NCI-H2107 treated with DMSO at 0.1 percent for 48 hours (cell line): ENCODE measurements at regions not wholly inside any gene's neighbourhood (a gene's known extent, or its start where the extent isn't known, plus 50 kb on each side); places are given as distances from the start of the nearest gene placed in this dataset.
A peak's percentile ranks its signal among the peaks of the same experiment; 100 is the strongest.
"Not testable (repeated sequence)": the region's sequence is repeated elsewhere in the genome, so short reads cannot be mapped to it uniquely, and the experiment has no call there.

Source experiments
- DNase-seq: peaks from one replicate; lab custom pipeline; 2025; ENCODE audit not compliant: unreplicated experiment; lab: John Stamatoyannopoulos, UW

DNA sequence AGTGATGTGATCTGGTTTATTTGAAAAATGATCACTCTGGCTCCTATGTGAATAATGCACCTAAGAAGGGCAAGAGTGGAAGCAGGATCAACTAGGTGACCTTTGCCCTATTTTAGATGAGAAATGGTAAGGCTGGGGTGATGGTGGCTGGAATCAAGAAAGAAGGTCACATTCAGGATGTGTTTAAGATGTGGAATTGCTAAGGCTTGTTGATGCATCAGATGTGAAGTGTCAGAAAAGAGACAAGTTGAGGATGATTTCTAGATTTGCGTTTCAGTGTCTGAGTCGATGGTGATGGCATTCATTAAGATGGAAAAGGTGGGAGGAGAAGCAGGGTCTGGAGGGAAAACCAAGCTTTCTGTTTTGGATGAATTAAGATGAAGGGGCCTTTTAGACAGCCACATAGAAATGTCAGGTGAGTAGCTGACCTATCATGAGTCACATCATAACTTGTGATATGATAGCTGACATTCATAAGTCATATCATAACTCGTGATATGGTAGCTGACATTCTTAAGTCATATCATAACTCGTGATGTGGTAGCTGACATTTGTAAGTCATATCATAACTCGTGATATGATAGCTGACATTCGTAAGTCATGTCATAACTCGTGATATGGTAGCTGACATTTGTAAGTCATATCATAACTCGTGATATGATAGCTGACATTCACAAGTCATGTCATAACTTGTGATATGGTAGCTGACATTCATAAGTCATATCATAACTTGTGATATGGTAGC lies 101.2 kb upstream of the SEC11C start:
- no peak for DNase-seq

DNA sequence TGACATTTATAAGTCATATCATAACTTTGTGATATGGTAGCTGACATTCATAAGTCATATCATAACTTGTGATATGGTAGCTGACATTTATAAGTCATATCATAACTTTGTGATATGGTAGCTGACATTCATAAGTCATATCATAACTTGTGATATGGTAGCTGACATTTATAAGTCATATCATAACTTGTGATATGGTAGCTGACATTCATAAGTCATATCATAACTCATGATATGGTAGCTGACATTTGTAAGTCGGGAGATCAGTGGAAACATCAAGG lies 100.7 kb upstream of the SEC11C start:
- not testable (repeated sequence) for DNase-seq

DNA sequence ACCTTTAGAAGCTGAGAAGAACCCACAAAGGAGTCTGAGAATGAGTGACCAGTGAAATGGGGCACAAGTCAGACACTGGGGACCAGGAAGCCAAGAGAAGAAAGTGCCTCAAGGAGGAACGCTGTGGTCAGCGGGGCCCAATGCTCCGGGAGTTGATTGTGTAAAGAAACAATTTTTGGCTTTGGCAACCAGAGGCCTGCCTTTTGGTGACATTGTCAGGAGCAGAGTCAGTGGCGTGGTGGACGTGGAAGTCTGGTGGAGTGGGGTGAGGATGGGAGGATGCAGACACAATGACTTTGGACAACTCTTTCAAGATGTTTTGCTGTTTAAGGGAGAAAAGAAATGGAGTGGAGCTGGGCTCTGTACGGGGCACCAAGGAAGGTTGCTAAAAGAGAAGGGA lies 100.2 kb upstream of the SEC11C start:
- no peak for DNase-seq

GRCh38 chr18:59040770-59041148 lies 98.9 kb upstream of the SEC11C start:
- DNase-seq = no peak

- no peak for DNase-seq
Measured at GRCh38 chr18:59041296-59041695, 98.4 kb upstream of the SEC11C start.

- DNase-seq = no peak
Measured at GRCh38 chr18:59041819-59042815, 97.6 kb upstream of the SEC11C start.

DNA sequence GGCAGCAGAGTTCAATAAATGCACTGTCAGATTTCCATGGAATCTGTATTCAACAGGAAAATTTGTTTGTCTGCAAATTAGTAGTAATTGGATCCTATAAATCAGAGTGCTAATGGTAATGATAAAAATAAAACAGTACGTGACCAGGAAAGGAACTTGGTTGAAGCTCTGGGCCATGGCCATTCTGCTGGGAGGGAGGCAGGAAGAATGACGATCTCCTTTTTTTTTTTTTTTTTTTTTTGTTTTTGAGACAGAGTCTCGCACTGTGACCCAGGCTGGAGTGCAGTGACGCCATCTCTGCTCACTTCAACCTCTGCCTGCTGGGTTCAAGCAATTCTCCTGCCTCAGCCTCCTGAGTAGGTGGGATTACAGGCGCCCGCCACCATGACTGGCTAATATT lies 94.8 kb upstream of the SEC11C start:
- no peak for DNase-seq

DNA sequence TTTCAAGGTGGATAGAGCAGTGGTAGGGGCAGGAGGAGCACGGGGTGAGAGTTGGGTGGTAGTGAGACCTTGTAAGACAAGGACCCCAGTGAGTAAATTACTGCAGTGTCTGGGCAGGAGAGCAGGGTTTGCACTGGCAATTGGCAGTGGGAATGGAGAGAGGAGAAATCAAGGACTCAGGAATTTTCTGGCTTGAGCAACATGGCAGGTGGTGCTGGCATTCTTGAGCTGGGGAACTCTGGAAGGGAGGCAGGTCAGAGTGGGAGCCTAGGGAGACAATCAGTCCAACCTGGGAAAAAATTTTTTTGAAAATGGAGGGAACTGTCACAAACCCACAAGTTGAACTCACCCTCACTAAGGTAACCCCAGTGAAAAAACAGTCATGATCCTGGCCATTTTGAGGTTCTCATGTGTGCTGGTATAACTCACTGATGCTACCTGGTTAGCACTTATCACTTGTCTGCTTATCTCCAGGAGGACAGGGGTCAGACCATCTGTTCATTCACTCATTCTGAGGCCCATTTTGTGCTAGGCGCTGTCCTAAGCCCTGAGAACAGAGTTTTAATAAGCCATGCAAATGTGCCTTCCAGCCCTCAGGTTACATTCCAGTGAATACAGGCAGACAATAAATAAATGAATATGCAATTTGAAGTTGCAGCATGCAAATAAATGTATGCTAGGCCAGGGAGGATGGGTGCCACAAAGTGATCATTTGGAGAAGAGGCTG lies 92.2 kb upstream of the SEC11C start:
- no peak for DNase-seq

DNA sequence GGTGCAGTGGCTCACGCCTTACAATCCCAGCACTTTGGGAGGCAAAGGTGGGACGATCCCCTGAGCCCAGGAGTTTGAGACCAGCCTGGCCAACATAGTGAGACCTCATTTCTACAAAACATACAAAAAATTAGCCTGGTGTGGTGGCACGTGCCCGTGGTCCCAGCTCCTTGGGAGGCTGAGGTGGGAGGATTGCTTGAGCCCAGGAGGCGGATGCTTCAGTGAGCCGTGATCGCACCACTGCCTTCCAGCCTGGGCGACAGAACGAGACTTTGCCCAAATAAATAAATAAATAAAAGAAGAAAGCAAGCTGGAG lies 91.7 kb upstream of the SEC11C start:
- no peak for DNase-seq

GRCh38 chr18:59048378-59048777 lies 91.3 kb upstream of the SEC11C start:
- DNase-seq = no peak

- no peak for DNase-seq
Measured at GRCh38 chr18:59049721-59050660, 89.7 kb upstream of the SEC11C start.

DNA sequence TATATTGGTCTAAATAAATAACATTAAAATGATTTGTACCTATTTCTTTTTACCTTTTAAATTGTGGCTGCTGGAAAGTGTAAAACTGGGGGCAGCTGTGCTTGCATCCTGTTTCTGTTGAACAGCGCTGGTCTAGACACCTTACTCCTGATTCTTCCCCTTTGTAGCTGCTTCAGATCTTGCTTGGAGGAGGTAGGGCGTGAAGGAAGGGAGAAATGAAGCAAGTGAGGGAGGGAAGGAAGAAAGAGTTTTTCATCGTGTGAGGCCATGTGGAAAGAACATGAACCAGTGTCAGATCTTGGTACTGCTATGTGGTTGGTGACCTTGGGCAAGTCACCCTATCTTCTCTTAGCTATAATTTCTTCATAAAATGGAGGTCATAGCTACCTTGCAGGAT lies 89.0 kb upstream of the SEC11C start:
- no peak for DNase-seq

- no peak for DNase-seq
Measured at GRCh38 chr18:59051470-59052165, 88.1 kb upstream of the SEC11C start.

GRCh38 chr18:59052965-59053820 lies 86.5 kb upstream of the SEC11C start:
- no peak for DNase-seq

DNA sequence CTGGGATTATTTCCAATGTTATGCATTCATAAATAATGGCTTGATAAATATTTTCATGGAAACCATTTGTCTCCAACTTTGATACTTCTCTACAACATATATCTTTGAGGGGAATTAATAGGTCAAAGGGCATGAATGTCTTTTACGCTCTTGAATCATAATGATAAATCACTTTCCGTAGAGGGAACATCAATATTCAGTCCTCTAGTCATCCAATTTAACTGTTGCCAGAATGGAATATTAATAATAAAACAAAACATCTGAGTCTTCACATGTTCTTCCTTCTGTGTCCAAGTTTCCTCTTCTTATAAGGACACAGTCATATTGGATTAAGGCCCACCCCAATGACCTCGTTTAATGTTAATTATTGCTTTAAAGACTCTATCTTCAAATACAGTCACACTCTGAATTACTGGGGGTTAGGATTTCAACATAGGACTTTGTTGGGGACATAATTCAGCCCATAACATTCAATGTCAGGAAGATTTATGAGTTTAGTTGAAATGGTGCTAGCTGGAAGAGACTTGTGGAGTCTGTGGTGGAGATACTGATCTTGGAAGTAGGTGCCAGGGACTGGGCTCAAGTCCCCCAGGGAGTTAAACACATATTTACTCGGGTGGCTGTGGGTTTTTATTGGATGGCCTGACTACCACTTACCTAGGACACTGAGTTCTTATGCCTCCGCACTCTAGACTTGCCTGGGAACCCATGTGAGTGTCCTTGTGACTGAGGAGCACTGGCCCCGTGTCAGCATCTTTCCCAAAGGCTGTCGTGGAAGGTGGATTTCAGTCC lies 85.0 kb upstream of the SEC11C start:
- no peak for DNase-seq

GRCh38 chr18:59055345-59056032 lies 84.2 kb upstream of the SEC11C start:
- no peak for DNase-seq

GRCh38 chr18:59056706-59057492 lies 82.8 kb upstream of the SEC11C start:
- peak; percentile 88 for DNase-seq
